ENCODE measurements at regions not wholly inside any gene's neighbourhood (a gene's known extent, or its start where the extent isn't known, plus 50 kb on each side); places are given as distances from the start of the nearest gene placed in this dataset.

- Histone ChIP-seq H3K56ac (ENCODE audit: insufficient read length, low read depth, low read length) (no peak overlapping the region), H3K14ac (ENCODE audit: insufficient read depth, low read length) (no peak overlapping the region), H2BK120ac (ENCODE audit: low read depth, low read length, poor library complexity, severe bottlenecking) (no peak overlapping the region), H3K9me3 (ENCODE audit: control insufficient read depth, low read depth, low read length) (peaks cover 62% of the 10 kb centered on the region), H4K8ac (replicated peaks; ENCODE audit: insufficient read length, low read depth, low read length) (no peak overlapping the region), H2BK20ac (ENCODE audit: low read depth, low read length, poor library complexity, severe bottlenecking) (no peak overlapping the region), H3K23me2 (ENCODE audit: insufficient read length, low read depth, low read length, poor library complexity, severe bottlenecking) (no peaks in the 10 kb centered on the region), H2BK15ac (ENCODE audit: low read depth, low read length) (no peak overlapping the region), H2AK5ac (ENCODE audit: insufficient read length, low read length) (no peak overlapping the region), H3K18ac (ENCODE audit: insufficient read length, low read depth, low read length) (no peak overlapping the region), H2AFZ (ENCODE audit: low read length) (no peak overlapping the region), H3K27ac (ENCODE audit: insufficient read length, low read depth, low read length) (no peak overlapping the region), H4K91ac (ENCODE audit: insufficient read length, low read depth, low read length) (no peak overlapping the region), H3T11ph (ENCODE audit: low read length) (no peak overlapping the region), H3K79me2 (ENCODE audit: insufficient read depth, low read length) (no peaks in the 10 kb centered on the region), H2BK5ac (ENCODE audit: insufficient read length, low read length) (no peak overlapping the region), H3K4ac (ENCODE audit: low read depth, low read length) (no peak overlapping the region), H4K20me1 (ENCODE audit: control insufficient read depth, insufficient read depth, insufficient read length) (no peaks in the 10 kb centered on the region), H3K79me1 (ENCODE audit: insufficient read depth, low read depth, low read length, poor library complexity, severe bottlenecking) (no peaks in the 10 kb centered on the region), H3K23ac (ENCODE audit: insufficient read length, low read depth, low read length) (no peak overlapping the region), H2BK12ac (ENCODE audit: insufficient read length, low read depth, low read length) (no peak overlapping the region), H3K27me3 (ENCODE audit: insufficient read depth, low read length) (no peaks in the 10 kb centered on the region), H3K4me1 (ENCODE audit: insufficient read depth, low read length) (no peaks in the 10 kb centered on the region), H4K5ac (ENCODE audit: insufficient read length, low read depth, low read length) (no peak overlapping the region), H3K9ac (ENCODE audit: extremely low read depth, insufficient read length, low read length) (no peak overlapping the region), H3K4me2 (ENCODE audit: insufficient read depth, insufficient read length, low read length) (no peak overlapping the region)
- Mint-ChIP-seq H3K36me3 (ENCODE audit: insufficient read depth in 1 of 3, low read depth in 3 of 3) (peaks cover 0 to 14% (median 4%) of the 10 kb centered on the region in 3 experiments; a peak in 5 of 7 replicates), H3K9me3 (peaks cover 79 to 92% of the 10 kb centered on the region in 2 experiments), H3K4me3 (no peak overlapping the region), H3K4me1 (no peaks in the 10 kb centered on the region), H3K27me3 (ENCODE audit: low read depth) (no peaks in the 10 kb centered on the region), H3K27ac (no peak overlapping the region)
- DNase-seq = no peak
- no peak for TF ChIP-seq CTCF (conservative IDR thresholded peaks at IDR 0.05)
Measured at GRCh38 chr16:35339337-35339736, 1879.9 kb downstream of the TP53TG3F start.

Data from H9 (cell line).